A673 (cell line): ENCODE measurements at regions not wholly inside any gene's neighbourhood (a gene's known extent, or its start where the extent isn't known, plus 50 kb on each side); places are given as distances from the start of the nearest gene placed in this dataset.

Experiments
- BruUV-seq: library from RNA; stranded (reverse); fragments of 400-500 nt; replicated peaks from 2 replicates; lab custom pipeline; 2021; lab: Mats Ljungman, UMichigan
- CTCF ChIA-PET: fragments of 300-600 bp; sonication (Branson Sonifier 250); formaldehyde crosslinking; loops from one replicate; lab custom pipeline; 2022; ENCODE audit warnings: antibody characterized with exemption; lab: Charles Lee
- POLR2A ChIA-PET: fragments of 300-600 bp; sonication (Branson Sonifier 250); formaldehyde crosslinking; loops from one replicate; lab custom pipeline; 2022; ENCODE audit warnings: antibody characterized with exemption; ENCODE audit not compliant: low non-redundant PET; lab: Charles Lee
- DNase-seq: peaks from one replicate; pipeline ENCODE4 v3.0.0-alpha.2; 2015; ENCODE audit warnings: low spot score
- H3K27ac ChIP-seq: fragments of 200-600 bp; sonication (generic); 2 replicates; pipeline ENCODE4 v1.5.1; 2016; ENCODE audit warnings: mixed run types, low read depth, mild to moderate bottlenecking, mixed read lengths, antibody characterized with exemption, low read length; ENCODE audit not compliant: poor library complexity, severe bottlenecking
- H3K27me3 ChIP-seq: fragments of 200-600 bp; sonication (generic); replicated peaks from 2 replicates; pipeline ENCODE4 v1.6.1; 2017; ENCODE audit warnings: mixed run types, low read depth, mild to moderate bottlenecking, mixed read lengths, antibody characterized with exemption, low read length; ENCODE audit not compliant: insufficient read depth, poor library complexity
- H3K36me3 ChIP-seq: fragments of 200-600 bp; sonication (generic); 2 replicates; pipeline ENCODE4 v1.6.1; 2016; ENCODE audit warnings: mixed run types, mild to moderate bottlenecking, mixed read lengths, antibody characterized with exemption, low read length; ENCODE audit not compliant: insufficient read depth, poor library complexity, severe bottlenecking
- H3K4me1 ChIP-seq: fragments of 200-600 bp; sonication (generic); 2 replicates; pipeline ENCODE4 v1.6.1; 2017; ENCODE audit warnings: mixed run types, mild to moderate bottlenecking, mixed read lengths, antibody characterized with exemption, low read length; ENCODE audit not compliant: insufficient read depth, poor library complexity, severe bottlenecking
- H3K4me3 ChIP-seq: fragments of 200-600 bp; sonication (generic); 2 replicates; pipeline ENCODE4 v1.5.1; 2016; ENCODE audit warnings: low read depth, mixed run types, mild to moderate bottlenecking, mixed read lengths, low read length; ENCODE audit not compliant: poor library complexity, severe bottlenecking
- H3K9me3 ChIP-seq: fragments of 200-600 bp; sonication (generic); 2 replicates; pipeline ENCODE4 v1.6.1; 2016; ENCODE audit warnings: mixed run types, low read depth, mild to moderate bottlenecking, mixed read lengths, antibody characterized with exemption, low read length; ENCODE audit not compliant: poor library complexity, severe bottlenecking
- EZH2 ChIP-seq: fragments of 200-600 bp; sonication (generic); IDR thresholded peaks from 2 replicates; pipeline ENCODE4 v1.6.1; 2017; ENCODE audit warnings: borderline replicate concordance, low read depth, mild to moderate bottlenecking, mixed read lengths, antibody characterized with exemption, low read length; ENCODE audit not compliant: poor library complexity, severe bottlenecking
- intact Hi-C: fragments of 100-400 bp; cut with micrococcal nuclease; formaldehyde crosslinking; loops from one replicate; pipeline ENCODE4 v1.10.0; 2022; ENCODE audit not compliant: unreplicated experiment
- TF ChIP-seq, protein P1 (sequence below): fragments of 300-800, 200-600 bp; sonication (generic); conservative IDR thresholded peaks from 2 replicates; pipeline ENCODE4 v1.5.1; 2017; ENCODE audit warnings: low read depth, mild to moderate bottlenecking, antibody characterized with exemption, low read length, moderate library complexity, mixed read lengths

DNA sequence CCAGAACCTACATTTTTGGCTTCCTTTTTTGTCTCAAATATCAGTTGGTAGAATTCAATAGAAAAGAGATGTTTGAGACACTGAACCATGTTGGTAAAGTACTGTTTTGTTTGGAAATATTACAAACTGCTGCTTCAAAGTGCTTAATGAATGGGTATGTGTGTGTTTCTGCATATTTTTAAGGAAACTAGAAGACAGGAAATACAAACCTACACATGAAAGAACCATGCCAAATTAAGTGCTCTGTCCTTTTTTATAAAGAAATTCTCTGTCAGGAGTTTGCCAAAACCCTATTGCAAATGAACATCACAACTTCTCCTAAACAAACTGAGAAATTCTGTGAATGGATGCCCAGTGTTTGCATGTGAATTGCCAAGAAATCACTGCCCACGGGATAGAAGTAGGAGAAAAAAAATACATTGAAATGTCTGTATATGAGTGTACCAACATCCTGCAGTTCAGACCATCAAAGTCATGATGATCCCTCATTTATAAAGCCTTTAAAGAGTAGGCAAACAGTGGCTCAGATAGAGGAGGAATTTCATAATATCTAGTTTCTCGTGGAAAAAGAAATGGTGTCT lies 69.6 kb upstream of the RND3 start:
- Histone ChIP-seq H3K36me3 (no peaks in the 10 kb centered on the region), H3K27me3 (no peaks in the 10 kb centered on the region), H3K27ac (no peak overlapping the region), H3K4me3 (no peak overlapping the region), H3K4me1 (no peaks in the 10 kb centered on the region), H3K9me3 (no peaks in the 10 kb centered on the region)
- intact Hi-C loops = no loop called here
- TF ChIP-seq EZH2 = no peak
- TF ChIP-seq, protein P1, sequence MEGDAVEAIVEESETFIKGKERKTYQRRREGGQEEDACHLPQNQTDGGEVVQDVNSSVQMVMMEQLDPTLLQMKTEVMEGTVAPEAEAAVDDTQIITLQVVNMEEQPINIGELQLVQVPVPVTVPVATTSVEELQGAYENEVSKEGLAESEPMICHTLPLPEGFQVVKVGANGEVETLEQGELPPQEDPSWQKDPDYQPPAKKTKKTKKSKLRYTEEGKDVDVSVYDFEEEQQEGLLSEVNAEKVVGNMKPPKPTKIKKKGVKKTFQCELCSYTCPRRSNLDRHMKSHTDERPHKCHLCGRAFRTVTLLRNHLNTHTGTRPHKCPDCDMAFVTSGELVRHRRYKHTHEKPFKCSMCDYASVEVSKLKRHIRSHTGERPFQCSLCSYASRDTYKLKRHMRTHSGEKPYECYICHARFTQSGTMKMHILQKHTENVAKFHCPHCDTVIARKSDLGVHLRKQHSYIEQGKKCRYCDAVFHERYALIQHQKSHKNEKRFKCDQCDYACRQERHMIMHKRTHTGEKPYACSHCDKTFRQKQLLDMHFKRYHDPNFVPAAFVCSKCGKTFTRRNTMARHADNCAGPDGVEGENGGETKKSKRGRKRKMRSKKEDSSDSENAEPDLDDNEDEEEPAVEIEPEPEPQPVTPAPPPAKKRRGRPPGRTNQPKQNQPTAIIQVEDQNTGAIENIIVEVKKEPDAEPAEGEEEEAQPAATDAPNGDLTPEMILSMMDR = no peak
- no TSS peak for BruUV-seq
- ChIA-PET POLR2A (no interaction called here), CTCF (no interaction called here)
- DNase-seq = no peak

DNA sequence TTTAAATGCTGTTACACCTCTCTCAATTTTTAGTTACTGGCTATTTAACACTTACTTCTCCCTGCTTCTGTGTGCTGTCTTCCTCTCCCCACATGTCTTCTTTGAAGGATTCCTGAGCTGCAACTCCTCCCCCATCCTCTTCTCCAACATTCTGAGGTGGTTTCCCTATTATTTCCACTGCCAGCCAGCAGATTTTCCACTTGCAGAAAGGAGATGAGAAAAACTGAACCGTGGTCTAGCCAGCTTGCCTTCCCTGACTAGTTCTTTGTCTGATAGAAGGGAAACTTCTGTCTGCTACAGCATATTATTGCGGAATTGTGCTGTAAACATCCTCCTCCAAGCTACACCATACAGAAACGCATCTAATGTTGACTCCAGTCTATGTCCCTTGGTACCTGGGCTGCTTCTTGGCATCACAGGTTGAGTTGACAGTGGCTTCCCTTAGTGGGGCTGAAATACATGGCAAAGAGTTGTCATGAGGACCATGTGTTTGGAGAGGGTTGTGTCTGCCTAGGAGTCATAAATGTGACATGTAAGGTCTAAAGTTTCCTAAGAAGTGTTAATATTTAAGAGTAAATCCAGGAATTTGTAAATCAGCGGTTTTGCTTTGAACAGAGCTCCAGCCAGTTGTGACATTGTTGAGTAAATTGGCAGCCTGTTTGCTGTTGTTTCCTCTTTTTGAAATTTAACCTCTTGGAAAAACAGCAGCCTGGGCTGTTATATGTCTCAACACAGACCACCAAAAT lies 68.3 kb upstream of the RND3 start:
- intact Hi-C loops = no loop called here
- Histone ChIP-seq H3K4me3 (no peak overlapping the region), H3K27ac (no peak overlapping the region), H3K27me3 (no peaks in the 10 kb centered on the region), H3K4me1 (no peaks in the 10 kb centered on the region), H3K9me3 (no peaks in the 10 kb centered on the region), H3K36me3 (no peaks in the 10 kb centered on the region)
- ChIA-PET POLR2A (no interaction called here), CTCF (no interaction called here)
- BruUV-seq = no TSS peak
- no peak for DNase-seq
- TF ChIP-seq EZH2 = no peak
- TF ChIP-seq, protein P1 = no peak

DNA sequence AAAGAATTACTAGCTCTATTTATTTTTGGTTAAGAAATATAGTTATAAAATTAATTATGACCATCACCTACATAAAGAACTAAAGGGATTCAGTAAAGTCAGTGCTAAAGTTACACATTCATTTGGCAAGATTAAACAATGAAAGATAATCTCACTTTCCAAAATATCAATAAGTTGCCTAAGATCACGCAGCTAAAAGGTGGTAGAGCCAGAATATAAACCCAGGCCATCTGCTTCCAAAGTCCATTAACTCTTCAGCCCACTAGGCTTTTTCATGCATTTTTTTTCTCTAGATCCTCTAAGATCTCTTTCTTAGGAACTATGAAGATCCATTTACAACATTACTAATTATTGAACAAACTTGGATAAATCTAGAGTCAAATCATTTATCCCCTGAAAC lies 66.6 kb upstream of the RND3 start:
- no TSS peak for BruUV-seq
- ChIA-PET CTCF (no interaction called here), POLR2A (no interaction called here)
- H3K4me1 ChIP-seq = no peaks in the 10 kb centered on the region
- H3K36me3 ChIP-seq = no peaks in the 10 kb centered on the region
- no peak for DNase-seq
- intact Hi-C loops = no loop called here
- TF ChIP-seq EZH2 = no peak
- H3K27ac ChIP-seq = no peak overlapping the region
- no peaks in the 10 kb centered on the region for H3K9me3 ChIP-seq
- no peak overlapping the region for H3K4me3 ChIP-seq
- no peaks in the 10 kb centered on the region for H3K27me3 ChIP-seq
